GM23338 (cell line): ENCODE measurements at regions not wholly inside any gene's neighbourhood (a gene's known extent, or its start where the extent isn't known, plus 50 kb on each side); places are given as distances from the start of the nearest gene placed in this dataset.

Experiments used
- ATAC-seq: fragments of 200-7000 bp; cut with Tn5 transposase; 3 replicates; pipeline ENCODE4 v1.9.1; 2020
- DNase-seq: peaks from one replicate; pipeline ENCODE4 v3.0.0-alpha.2; 2015; ENCODE audit warnings: low spot score
- H2AFZ ChIP-seq: fragments of 200-600 bp; sonication (generic); 2 replicates; pipeline ENCODE4 v1.8.0; 2016; ENCODE audit warnings: antibody characterized with exemption, mild to moderate bottlenecking, moderate library complexity
- H3F3A ChIP-seq: fragments of 200-600 bp; sonication (generic); replicated peaks from 2 replicates; pipeline ENCODE4 v1.8.0; 2017; ENCODE audit warnings: antibody characterized with exemption, mixed run types, low read depth
- H3K27ac ChIP-seq: fragments of 200-600 bp; sonication (generic); 2 replicates; pipeline ENCODE4 v1.6.1; 2016; ENCODE audit warnings: low read depth
- H3K27me3 ChIP-seq: fragments of 200-600 bp; sonication (generic); 2 replicates; pipeline ENCODE4 v1.8.0; 2016; ENCODE audit warnings: mild to moderate bottlenecking, mixed run types, moderate library complexity; ENCODE audit not compliant: insufficient read depth
- H3K36me3 ChIP-seq: fragments of 200-600 bp; sonication (generic); 2 replicates; pipeline ENCODE4 v1.8.0; 2016; ENCODE audit warnings: mild to moderate bottlenecking; ENCODE audit not compliant: insufficient read depth
- H3K4me1 ChIP-seq: fragments of 200-600 bp; sonication (generic); 2 replicates; pipeline ENCODE4 v1.8.0; 2016; ENCODE audit warnings: mild to moderate bottlenecking, moderate library complexity; ENCODE audit not compliant: insufficient read depth
- H3K4me2 ChIP-seq: fragments of 200-600 bp; sonication (generic); 2 replicates; pipeline ENCODE4 v1.7.1; 2017; ENCODE audit warnings: mixed run types
- H3K4me3 ChIP-seq: fragments of 200-600 bp; sonication (generic); 2 replicates; pipeline ENCODE4 v1.6.1; 2016; ENCODE audit warnings: mixed run types
- H3K79me2 ChIP-seq: fragments of 200-600 bp; sonication (generic); replicated peaks from 2 replicates; pipeline ENCODE4 v1.8.0; 2017; ENCODE audit warnings: mild to moderate bottlenecking; ENCODE audit not compliant: insufficient read depth
- H3K9me2 ChIP-seq: fragments of 200-600 bp; sonication (generic); 2 replicates; pipeline ENCODE4 v1.8.0; 2017; ENCODE audit not compliant: insufficient read depth
- H4K20me1 ChIP-seq: fragments of 200-600 bp; sonication (generic); replicated peaks from 2 replicates; pipeline ENCODE4 v1.8.0; 2017; ENCODE audit warnings: mild to moderate bottlenecking; ENCODE audit not compliant: insufficient read depth
- H3K27ac Mint-ChIP-seq: 2 replicates; pipeline ENCODE4 v1.8.0; 2020; ENCODE audit warnings: inconsistent platforms, mild to moderate bottlenecking, moderate library complexity, mixed read lengths
- H3K27me3 Mint-ChIP-seq: 3 replicates; pipeline ENCODE4 v1.8.0; 2022; ENCODE audit warnings: low read depth, mild to moderate bottlenecking, moderate library complexity, mixed read lengths, inconsistent platforms; ENCODE audit not compliant: insufficient read depth, poor library complexity
- H3K36me3 Mint-ChIP-seq: 3 replicates; pipeline ENCODE4 v1.8.0; 2021; ENCODE audit warnings: low read depth, mild to moderate bottlenecking, inconsistent platforms, moderate library complexity, mixed read lengths
- H3K4me1 Mint-ChIP-seq: 3 replicates; pipeline ENCODE4 v1.8.0; 2020; ENCODE audit warnings: mild to moderate bottlenecking, inconsistent platforms, mixed read lengths
- H3K4me3 Mint-ChIP-seq: 3 replicates; pipeline ENCODE4 v1.8.0; 2021; ENCODE audit warnings: moderate library complexity, mild to moderate bottlenecking, inconsistent platforms, mixed read lengths
- H3K9me3 Mint-ChIP-seq: 3 replicates; pipeline ENCODE4 v1.8.0; 2020; ENCODE audit warnings: moderate library complexity, mild to moderate bottlenecking, inconsistent platforms, mixed read lengths
- CREB1 ChIP-seq: fragments of 250-450 bp; sonication (Bioruptor Pico); IDR thresholded peaks from 2 replicates; pipeline ENCODE4 v1.5.0; 2020; ENCODE audit warnings: low read depth, mild to moderate bottlenecking, moderate library complexity
- EZH2 ChIP-seq: fragments of 200-600 bp; sonication (generic); IDR thresholded peaks from one replicate; pipeline ENCODE4 v1.8.0; 2017; ENCODE audit warnings: antibody characterized with exemption, mild to moderate bottlenecking, low read depth; ENCODE audit not compliant: unreplicated experiment
- EZH2phosphoT487 ChIP-seq: fragments of 200-600 bp; sonication (generic); IDR thresholded peaks from one replicate; pipeline ENCODE4 v1.8.1; 2018; ENCODE audit warnings: antibody characterized with exemption; ENCODE audit not compliant: unreplicated experiment
- JUNB ChIP-seq: IDR thresholded peaks from one replicate; pipeline ENCODE4 v1.6.1; 2016; ENCODE audit warnings: antibody characterized with exemption; ENCODE audit not compliant: unreplicated experiment
- POLR2AphosphoS5 ChIP-seq: IDR thresholded peaks from 2 replicates; pipeline ENCODE4 v1.6.1; 2016; ENCODE audit warnings: antibody characterized with exemption, low read depth
- STAT1 ChIP-seq: IDR thresholded peaks from one replicate; pipeline ENCODE4 v1.6.1; 2016; ENCODE audit warnings: antibody characterized with exemption; ENCODE audit not compliant: unreplicated experiment
- ZNF114 ChIP-seq: fragments of 250-450 bp; sonication (Bioruptor Pico); IDR thresholded peaks from 2 replicates; pipeline ENCODE4 v1.5.0; 2020; ENCODE audit warnings: mild to moderate bottlenecking, moderate library complexity
- ZNF331 ChIP-seq: fragments of 250-450 bp; sonication (Bioruptor Pico); IDR thresholded peaks from 2 replicates; pipeline ENCODE4 v1.5.0; 2020; ENCODE audit warnings: low read depth, mild to moderate bottlenecking, moderate library complexity
- TF ChIP-seq, protein P1 (sequence below): fragments of 250-450 bp; sonication (Bioruptor Pico); IDR thresholded peaks from 2 replicates; pipeline ENCODE4 v1.5.0; 2020; ENCODE audit warnings: mild to moderate bottlenecking, moderate library complexity
- TF ChIP-seq, protein P2 (sequence below): IDR thresholded peaks from one replicate; pipeline ENCODE4 v1.6.1; 2018; ENCODE audit warnings: antibody characterized with exemption; ENCODE audit not compliant: unreplicated experiment
- TF ChIP-seq, protein P3 (sequence below): IDR thresholded peaks from 2 replicates; pipeline ENCODE4 v1.6.1; 2016; ENCODE audit warnings: antibody characterized with exemption
- TF ChIP-seq, protein P4 (sequence below), 2 experiments: fragments of 200-600 bp in 1 of 2; sonication (generic) in 1 of 2; conservative IDR thresholded peaks; 2 replicates each; pipeline versions ENCODE4 v1.5.1 to v1.6.1; 2016 to 2017; ENCODE audit warnings: antibody characterized with exemption in 2 of 2, low read depth in 2 of 2, mild to moderate bottlenecking in 2 of 2, moderate library complexity in 1 of 2

DNA sequence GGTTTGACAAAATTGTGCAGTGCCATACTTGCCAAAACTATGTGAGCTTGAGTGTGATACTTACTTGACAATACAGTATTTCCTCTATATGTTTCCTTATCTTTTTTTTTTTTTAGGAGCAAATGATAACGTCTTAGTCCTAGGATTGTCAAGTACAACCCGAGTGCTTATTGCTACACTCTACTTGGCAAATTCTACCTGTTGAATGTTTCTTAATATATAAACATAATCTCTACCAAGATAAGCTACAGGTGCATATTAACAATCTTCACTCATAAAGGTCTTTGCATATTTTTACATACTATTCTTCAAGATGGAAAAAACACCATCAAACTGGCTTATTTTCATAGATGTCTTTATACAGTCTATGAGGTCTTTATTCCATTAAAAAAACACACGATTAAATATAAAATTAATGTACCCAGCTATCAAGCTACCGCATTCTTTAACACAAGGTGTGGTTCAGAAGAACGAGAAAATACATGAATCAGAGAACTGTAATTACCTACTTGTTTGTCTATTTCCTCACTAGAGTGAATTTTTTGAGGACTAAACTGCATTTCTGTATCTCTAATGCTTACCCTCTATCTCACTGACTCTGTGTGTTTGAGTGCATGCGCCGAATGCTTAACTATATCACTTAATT, 76.1 kb upstream of the PDSS1 start:
- H3K36me3 Mint-ChIP-seq = no peaks in the 10 kb centered on the region
- H3K4me3 Mint-ChIP-seq = peak overlapping the region; percentile 67
- Histone ChIP-seq H3K79me2 (no peaks in the 10 kb centered on the region), H3K4me1 (no peaks in the 10 kb centered on the region), H3K9me2 (no peaks in the 10 kb centered on the region), H3K4me2 (peak overlapping the region; percentile 81; the same call in 1 of the 2 replicates), H3F3A (no peaks in the 10 kb centered on the region), H3K27ac (no peak overlapping the region), H4K20me1 (no peaks in the 10 kb centered on the region), H2AFZ (peak overlapping the region; percentile 88; the same call in 1 of the 2 replicates), H3K36me3 (no peaks in the 10 kb centered on the region), H3K4me3 (no peak overlapping the region), H3K27me3 (peaks cover 12% of the 10 kb centered on the region; the same call in 1 of the 2 replicates)
- no peak for TF ChIP-seq JUNB
- TF ChIP-seq, protein P1, sequence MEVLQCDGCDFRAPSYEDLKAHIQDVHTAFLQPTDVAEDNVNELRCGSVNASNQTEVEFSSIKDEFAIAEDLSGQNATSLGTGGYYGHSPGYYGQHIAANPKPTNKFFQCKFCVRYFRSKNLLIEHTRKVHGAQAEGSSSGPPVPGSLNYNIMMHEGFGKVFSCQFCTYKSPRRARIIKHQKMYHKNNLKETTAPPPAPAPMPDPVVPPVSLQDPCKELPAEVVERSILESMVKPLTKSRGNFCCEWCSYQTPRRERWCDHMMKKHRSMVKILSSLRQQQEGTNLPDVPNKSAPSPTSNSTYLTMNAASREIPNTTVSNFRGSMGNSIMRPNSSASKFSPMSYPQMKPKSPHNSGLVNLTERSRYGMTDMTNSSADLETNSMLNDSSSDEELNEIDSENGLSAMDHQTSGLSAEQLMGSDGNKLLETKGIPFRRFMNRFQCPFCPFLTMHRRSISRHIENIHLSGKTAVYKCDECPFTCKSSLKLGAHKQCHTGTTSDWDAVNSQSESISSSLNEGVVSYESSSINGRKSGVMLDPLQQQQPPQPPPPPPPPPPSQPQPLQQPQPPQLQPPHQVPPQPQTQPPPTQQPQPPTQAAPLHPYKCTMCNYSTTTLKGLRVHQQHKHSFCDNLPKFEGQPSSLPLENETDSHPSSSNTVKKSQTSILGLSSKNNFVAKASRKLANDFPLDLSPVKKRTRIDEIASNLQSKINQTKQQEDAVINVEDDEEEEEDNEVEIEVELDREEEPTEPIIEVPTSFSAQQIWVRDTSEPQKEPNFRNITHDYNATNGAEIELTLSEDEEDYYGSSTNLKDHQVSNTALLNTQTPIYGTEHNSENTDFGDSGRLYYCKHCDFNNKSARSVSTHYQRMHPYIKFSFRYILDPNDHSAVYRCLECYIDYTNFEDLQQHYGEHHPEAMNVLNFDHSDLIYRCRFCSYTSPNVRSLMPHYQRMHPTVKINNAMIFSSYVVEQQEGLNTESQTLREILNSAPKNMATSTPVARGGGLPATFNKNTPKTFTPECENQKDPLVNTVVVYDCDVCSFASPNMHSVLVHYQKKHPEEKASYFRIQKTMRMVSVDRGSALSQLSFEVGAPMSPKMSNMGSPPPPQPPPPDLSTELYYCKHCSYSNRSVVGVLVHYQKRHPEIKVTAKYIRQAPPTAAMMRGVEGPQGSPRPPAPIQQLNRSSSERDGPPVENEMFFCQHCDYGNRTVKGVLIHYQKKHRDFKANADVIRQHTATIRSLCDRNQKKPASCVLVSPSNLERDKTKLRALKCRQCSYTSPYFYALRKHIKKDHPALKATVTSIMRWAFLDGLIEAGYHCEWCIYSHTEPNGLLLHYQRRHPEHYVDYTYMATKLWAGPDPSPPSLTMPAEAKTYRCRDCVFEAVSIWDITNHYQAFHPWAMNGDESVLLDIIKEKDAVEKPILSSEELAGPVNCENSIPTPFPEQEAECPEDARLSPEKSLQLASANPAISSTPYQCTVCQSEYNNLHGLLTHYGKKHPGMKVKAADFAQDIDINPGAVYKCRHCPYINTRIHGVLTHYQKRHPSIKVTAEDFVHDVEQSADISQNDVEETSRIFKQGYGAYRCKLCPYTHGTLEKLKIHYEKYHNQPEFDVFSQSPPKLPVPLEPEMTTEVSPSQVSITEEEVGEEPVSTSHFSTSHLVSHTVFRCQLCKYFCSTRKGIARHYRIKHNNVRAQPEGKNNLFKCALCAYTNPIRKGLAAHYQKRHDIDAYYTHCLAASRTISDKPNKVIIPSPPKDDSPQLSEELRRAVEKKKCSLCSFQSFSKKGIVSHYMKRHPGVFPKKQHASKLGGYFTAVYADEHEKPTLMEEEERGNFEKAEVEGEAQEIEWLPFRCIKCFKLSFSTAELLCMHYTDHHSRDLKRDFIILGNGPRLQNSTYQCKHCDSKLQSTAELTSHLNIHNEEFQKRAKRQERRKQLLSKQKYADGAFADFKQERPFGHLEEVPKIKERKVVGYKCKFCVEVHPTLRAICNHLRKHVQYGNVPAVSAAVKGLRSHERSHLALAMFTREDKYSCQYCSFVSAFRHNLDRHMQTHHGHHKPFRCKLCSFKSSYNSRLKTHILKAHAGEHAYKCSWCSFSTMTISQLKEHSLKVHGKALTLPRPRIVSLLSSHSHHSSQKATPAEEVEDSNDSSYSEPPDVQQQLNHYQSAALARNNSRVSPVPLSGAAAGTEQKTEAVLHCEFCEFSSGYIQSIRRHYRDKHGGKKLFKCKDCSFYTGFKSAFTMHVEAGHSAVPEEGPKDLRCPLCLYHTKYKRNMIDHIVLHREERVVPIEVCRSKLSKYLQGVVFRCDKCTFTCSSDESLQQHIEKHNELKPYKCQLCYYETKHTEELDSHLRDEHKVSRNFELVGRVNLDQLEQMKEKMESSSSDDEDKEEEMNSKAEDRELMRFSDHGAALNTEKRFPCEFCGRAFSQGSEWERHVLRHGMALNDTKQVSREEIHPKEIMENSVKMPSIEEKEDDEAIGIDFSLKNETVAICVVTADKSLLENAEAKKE (CRISPR knock-in tag) = no peak
- TF ChIP-seq EZH2 = no peak
- TF ChIP-seq, protein P2, sequence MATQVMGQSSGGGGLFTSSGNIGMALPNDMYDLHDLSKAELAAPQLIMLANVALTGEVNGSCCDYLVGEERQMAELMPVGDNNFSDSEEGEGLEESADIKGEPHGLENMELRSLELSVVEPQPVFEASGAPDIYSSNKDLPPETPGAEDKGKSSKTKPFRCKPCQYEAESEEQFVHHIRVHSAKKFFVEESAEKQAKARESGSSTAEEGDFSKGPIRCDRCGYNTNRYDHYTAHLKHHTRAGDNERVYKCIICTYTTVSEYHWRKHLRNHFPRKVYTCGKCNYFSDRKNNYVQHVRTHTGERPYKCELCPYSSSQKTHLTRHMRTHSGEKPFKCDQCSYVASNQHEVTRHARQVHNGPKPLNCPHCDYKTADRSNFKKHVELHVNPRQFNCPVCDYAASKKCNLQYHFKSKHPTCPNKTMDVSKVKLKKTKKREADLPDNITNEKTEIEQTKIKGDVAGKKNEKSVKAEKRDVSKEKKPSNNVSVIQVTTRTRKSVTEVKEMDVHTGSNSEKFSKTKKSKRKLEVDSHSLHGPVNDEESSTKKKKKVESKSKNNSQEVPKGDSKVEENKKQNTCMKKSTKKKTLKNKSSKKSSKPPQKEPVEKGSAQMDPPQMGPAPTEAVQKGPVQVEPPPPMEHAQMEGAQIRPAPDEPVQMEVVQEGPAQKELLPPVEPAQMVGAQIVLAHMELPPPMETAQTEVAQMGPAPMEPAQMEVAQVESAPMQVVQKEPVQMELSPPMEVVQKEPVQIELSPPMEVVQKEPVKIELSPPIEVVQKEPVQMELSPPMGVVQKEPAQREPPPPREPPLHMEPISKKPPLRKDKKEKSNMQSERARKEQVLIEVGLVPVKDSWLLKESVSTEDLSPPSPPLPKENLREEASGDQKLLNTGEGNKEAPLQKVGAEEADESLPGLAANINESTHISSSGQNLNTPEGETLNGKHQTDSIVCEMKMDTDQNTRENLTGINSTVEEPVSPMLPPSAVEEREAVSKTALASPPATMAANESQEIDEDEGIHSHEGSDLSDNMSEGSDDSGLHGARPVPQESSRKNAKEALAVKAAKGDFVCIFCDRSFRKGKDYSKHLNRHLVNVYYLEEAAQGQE = no peak
- TF ChIP-seq STAT1 = no peak
- TF ChIP-seq, protein P3, sequence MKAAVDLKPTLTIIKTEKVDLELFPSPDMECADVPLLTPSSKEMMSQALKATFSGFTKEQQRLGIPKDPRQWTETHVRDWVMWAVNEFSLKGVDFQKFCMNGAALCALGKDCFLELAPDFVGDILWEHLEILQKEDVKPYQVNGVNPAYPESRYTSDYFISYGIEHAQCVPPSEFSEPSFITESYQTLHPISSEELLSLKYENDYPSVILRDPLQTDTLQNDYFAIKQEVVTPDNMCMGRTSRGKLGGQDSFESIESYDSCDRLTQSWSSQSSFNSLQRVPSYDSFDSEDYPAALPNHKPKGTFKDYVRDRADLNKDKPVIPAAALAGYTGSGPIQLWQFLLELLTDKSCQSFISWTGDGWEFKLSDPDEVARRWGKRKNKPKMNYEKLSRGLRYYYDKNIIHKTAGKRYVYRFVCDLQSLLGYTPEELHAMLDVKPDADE = no peak
- TF ChIP-seq ZNF331 (CRISPR knock-in tag) = no peak
- TF ChIP-seq CREB1 = no peak
- no peak for TF ChIP-seq ZNF114 (CRISPR knock-in tag)
- TF ChIP-seq, protein P4, sequence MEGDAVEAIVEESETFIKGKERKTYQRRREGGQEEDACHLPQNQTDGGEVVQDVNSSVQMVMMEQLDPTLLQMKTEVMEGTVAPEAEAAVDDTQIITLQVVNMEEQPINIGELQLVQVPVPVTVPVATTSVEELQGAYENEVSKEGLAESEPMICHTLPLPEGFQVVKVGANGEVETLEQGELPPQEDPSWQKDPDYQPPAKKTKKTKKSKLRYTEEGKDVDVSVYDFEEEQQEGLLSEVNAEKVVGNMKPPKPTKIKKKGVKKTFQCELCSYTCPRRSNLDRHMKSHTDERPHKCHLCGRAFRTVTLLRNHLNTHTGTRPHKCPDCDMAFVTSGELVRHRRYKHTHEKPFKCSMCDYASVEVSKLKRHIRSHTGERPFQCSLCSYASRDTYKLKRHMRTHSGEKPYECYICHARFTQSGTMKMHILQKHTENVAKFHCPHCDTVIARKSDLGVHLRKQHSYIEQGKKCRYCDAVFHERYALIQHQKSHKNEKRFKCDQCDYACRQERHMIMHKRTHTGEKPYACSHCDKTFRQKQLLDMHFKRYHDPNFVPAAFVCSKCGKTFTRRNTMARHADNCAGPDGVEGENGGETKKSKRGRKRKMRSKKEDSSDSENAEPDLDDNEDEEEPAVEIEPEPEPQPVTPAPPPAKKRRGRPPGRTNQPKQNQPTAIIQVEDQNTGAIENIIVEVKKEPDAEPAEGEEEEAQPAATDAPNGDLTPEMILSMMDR (conservative IDR thresholded peaks at IDR 0.05; ENCODE audit: low read depth in 2 of 2) = no peak
- no peak for TF ChIP-seq POLR2AphosphoS5
- TF ChIP-seq EZH2phosphoT487 = no peak
- H3K4me1 Mint-ChIP-seq = 0 out of 3 replicates have a peak, but pooled peaks cover 4% of the 10 kb centered on the region
- H3K27ac Mint-ChIP-seq = no peak overlapping the region
- ATAC-seq (no peak), DNase-seq (no peak)
- H3K27me3 Mint-ChIP-seq = no peaks in the 10 kb centered on the region
- no peaks in the 10 kb centered on the region for H3K9me3 Mint-ChIP-seq
